Calu3 (cell line): ENCODE measurements at regions not wholly inside any gene's neighbourhood (a gene's known extent, or its start where the extent isn't known, plus 50 kb on each side); places are given as distances from the start of the nearest gene placed in this dataset.

ENCODE experiments used
- BruUV-seq: library from RNA; stranded (reverse); fragments of 400-500 nt; replicated peaks from 2 replicates; lab custom pipeline; 2021; lab: Mats Ljungman, UMichigan
- CTCF ChIA-PET: fragments of 300-600 bp; sonication (Branson Sonifier 250); formaldehyde crosslinking; loops from one replicate; lab custom pipeline; 2022; ENCODE audit warnings: antibody characterized with exemption; lab: Charles Lee
- DNase-seq: peaks from one replicate; pipeline ENCODE4 v3.0.0; 2022
- H3K27ac Mint-ChIP-seq: one replicate; pipeline ENCODE4 v1.8.0; 2022; ENCODE audit warnings: mixed read lengths; ENCODE audit not compliant: unreplicated experiment
- H3K27me3 Mint-ChIP-seq: one replicate; pipeline ENCODE4 v1.8.0; 2022; ENCODE audit warnings: mixed read lengths; ENCODE audit not compliant: unreplicated experiment
- H3K36me3 Mint-ChIP-seq: one replicate; pipeline ENCODE4 v1.8.0; 2022; ENCODE audit warnings: mild to moderate bottlenecking, moderate library complexity, mixed read lengths; ENCODE audit not compliant: insufficient read depth, unreplicated experiment
- H3K4me1 Mint-ChIP-seq: one replicate; pipeline ENCODE4 v1.8.0; 2022; ENCODE audit warnings: mild to moderate bottlenecking, low read depth, mixed read lengths; ENCODE audit not compliant: unreplicated experiment
- H3K4me3 Mint-ChIP-seq: one replicate; pipeline ENCODE4 v1.8.0; 2022; ENCODE audit warnings: mild to moderate bottlenecking, low read depth, moderate library complexity, mixed read lengths; ENCODE audit not compliant: unreplicated experiment
- H3K9me3 Mint-ChIP-seq: one replicate; pipeline ENCODE4 v1.8.0; 2022; ENCODE audit warnings: low read depth, mixed read lengths; ENCODE audit not compliant: unreplicated experiment
- CTCF ChIP-seq: fragments of 200-600 bp; IDR thresholded peaks from one replicate; pipeline ENCODE4 v1.8.0; 2022; ENCODE audit warnings: antibody characterized with exemption; ENCODE audit not compliant: unreplicated experiment
- intact Hi-C: fragments of 100-400 bp; cut with micrococcal nuclease; formaldehyde crosslinking; loops from one replicate; pipeline ENCODE4 v1.10.0; 2022; ENCODE audit not compliant: unreplicated experiment

GRCh38 chr6:71733970-71734899 lies 152.1 kb upstream of the RIMS1 start:
- TF ChIP-seq CTCF = no peak
- CTCF ChIA-PET = no interaction called here
- intact Hi-C loops = no loop called here
- BruUV-seq = no TSS peak
- Mint-ChIP-seq H3K4me3 (no peak overlapping the region), H3K27me3 (no peaks in the 10 kb centered on the region), H3K27ac (no peak overlapping the region), H3K4me1 (no peaks in the 10 kb centered on the region), H3K36me3 (no peaks in the 10 kb centered on the region), H3K9me3 (no peaks in the 10 kb centered on the region)
- no peak for DNase-seq

DNA sequence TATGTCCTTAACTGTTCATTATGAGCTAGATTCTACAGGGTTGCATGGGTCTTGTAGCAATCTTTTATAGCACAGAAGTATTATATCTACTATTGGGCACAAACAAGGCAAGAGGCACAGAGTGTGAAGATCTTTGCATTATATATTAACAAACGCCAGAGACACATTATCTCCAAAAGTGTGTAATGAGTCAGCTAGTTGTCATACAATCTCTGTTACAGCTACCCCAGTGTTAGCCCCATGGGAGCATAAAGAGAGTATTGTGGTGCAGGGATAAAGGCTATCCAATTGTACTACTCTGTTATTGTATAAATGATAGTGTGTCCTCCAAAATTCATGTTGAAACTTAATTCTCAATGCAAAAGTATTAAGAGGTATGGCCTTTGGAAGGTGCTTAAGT lies 148.4 kb upstream of the RIMS1 start:
- Mint-ChIP-seq H3K9me3 (no peaks in the 10 kb centered on the region), H3K36me3 (no peaks in the 10 kb centered on the region), H3K4me1 (no peaks in the 10 kb centered on the region), H3K27ac (no peak overlapping the region), H3K4me3 (no peak overlapping the region), H3K27me3 (no peaks in the 10 kb centered on the region)
- no TSS peak for BruUV-seq
- CTCF ChIA-PET = no interaction called here
- intact Hi-C loops = no loop called here
- no peak for TF ChIP-seq CTCF
- DNase-seq = no peak

- Mint-ChIP-seq H3K27ac (no peak overlapping the region), H3K4me1 (no peaks in the 10 kb centered on the region), H3K9me3 (no peaks in the 10 kb centered on the region), H3K27me3 (no peaks in the 10 kb centered on the region), H3K4me3 (no peak overlapping the region), H3K36me3 (no peaks in the 10 kb centered on the region)
- CTCF ChIA-PET = interaction anchor here (0.8 kb wide), 1 partner anchor 13 kb away, joined by 3 read pairs; no protein-coding TSS in a partner anchor
- TF ChIP-seq CTCF = no peak
- no TSS peak for BruUV-seq
- intact Hi-C loops = no loop called here
- no peak for DNase-seq
These were observed 140.8 kb upstream of the RIMS1 start for GRCh38 chr6:71745525-71745924.

- peaks cover 8% of the 10 kb centered on the region for H3K4me1 Mint-ChIP-seq
These were observed 120.1 kb upstream of the RIMS1 start for GRCh38 chr6:71766146-71766760.

More at GRCh38 chr6:71766146-71766760, 120.1 kb upstream of the RIMS1 start:
- H3K9me3 Mint-ChIP-seq = peaks cover 2% of the 10 kb centered on the region
- CTCF ChIA-PET = no interaction called here
- DNase-seq = no peak
- no peaks in the 10 kb centered on the region for H3K27me3 Mint-ChIP-seq
- H3K36me3 Mint-ChIP-seq = no peaks in the 10 kb centered on the region
- BruUV-seq = no TSS peak
- H3K27ac Mint-ChIP-seq = no peak overlapping the region
- no peak for TF ChIP-seq CTCF
- intact Hi-C loops = no loop called here
- H3K4me3 Mint-ChIP-seq = no peak overlapping the region
